ENCODE measurements at regions not wholly inside any gene's neighbourhood (a gene's known extent, or its start where the extent isn't known, plus 50 kb on each side); places are given as distances from the start of the nearest gene placed in this dataset.

GRCh38 chr4:136329042-136329662 lies 1203.1 kb downstream of the PCDH18 start:
- H3K9me3 ChIP-seq (ENCODE audit: control insufficient read depth, insufficient read depth, low read depth, low read length), result no peaks in the 10 kb centered on the region
- TF ChIP-seq ZFP41 (tag by site-specific recombination; IDR thresholded peaks at IDR 0.05; ENCODE audit: borderline replicate concordance), result no peak
- no peak for TF ChIP-seq ZNF341 (tag by site-specific recombination; IDR thresholded peaks at IDR 0.05; ENCODE audit: low read depth)
- TF ChIP-seq REPIN1 (tag by site-specific recombination; IDR thresholded peaks at IDR 0.05; ENCODE audit: low read depth), result no peak
- no peak for TF ChIP-seq KLF7 (tag by site-specific recombination; IDR thresholded peaks at IDR 0.05; ENCODE audit: borderline replicate concordance)
- no peak for TF ChIP-seq ZNF169 (tag by site-specific recombination; IDR thresholded peaks at IDR 0.05)
- TF ChIP-seq ZNF398 (tag by site-specific recombination; IDR thresholded peaks at IDR 0.05), result no peak
- no peak for TF ChIP-seq MYNN (tag by site-specific recombination; IDR thresholded peaks at IDR 0.05; ENCODE audit: borderline replicate concordance)
- no peak for TF ChIP-seq PRDM2 (tag by site-specific recombination; IDR thresholded peaks at IDR 0.05; ENCODE audit: borderline replicate concordance)
- no peak for TF ChIP-seq ZSCAN4 (tag by site-specific recombination; IDR thresholded peaks at IDR 0.05)
- no peak for TF ChIP-seq REST (tag by site-specific recombination; IDR thresholded peaks at IDR 0.05)
- TF ChIP-seq ZBTB8A (tag by site-specific recombination; IDR thresholded peaks at IDR 0.05), result no peak
- TF ChIP-seq KLF1 (tag by site-specific recombination; IDR thresholded peaks at IDR 0.05), result no peak
- POLR2A ChIA-PET, result no interaction called here
- no peaks in the 10 kb centered on the region for H3K4me1 ChIP-seq (ENCODE audit: control insufficient read depth, insufficient read depth, low read length)
- no peak overlapping the region for H3K4me3 ChIP-seq (ENCODE audit: low read depth, low read length)
- no peaks in the 10 kb centered on the region for H3K36me3 ChIP-seq (ENCODE audit: control insufficient read depth in 2 of 2, insufficient read depth in 1 of 2, low read length in 2 of 2)
- CTCF ChIA-PET, result no interaction called here
- H3K27ac ChIP-seq (ENCODE audit: extremely low read depth, low read depth, low read length), result no peak overlapping the region
